ENCODE measurements at regions not wholly inside any gene's neighbourhood (a gene's known extent, or its start where the extent isn't known, plus 50 kb on each side); places are given as distances from the start of the nearest gene placed in this dataset.

DNA sequence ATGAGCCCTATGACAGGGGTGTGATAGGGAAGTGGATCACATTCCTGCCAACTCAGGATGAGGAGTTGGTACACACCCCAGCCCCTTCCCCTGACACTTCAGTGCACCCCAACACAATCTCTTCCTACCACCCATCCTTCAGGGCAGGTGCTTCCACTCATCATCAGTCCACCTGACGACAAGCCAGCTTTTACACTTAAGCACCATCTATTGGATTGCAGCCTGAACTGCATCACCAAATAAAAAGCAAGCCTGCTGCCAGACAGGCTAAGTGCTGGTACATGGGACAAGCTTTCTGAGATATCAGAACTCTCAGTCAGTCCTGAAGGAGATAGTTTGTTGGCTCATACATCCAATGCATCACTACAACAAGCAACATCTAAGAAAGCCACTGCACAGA lies 69.0 kb upstream of the TMEM200A start:
- H3K27ac ChIP-seq: no peak overlapping the region
- TF ChIP-seq ZFX (IDR thresholded peaks at IDR 0.05; ENCODE audit: borderline replicate concordance): no peak
- peak; percentile 13 for TF ChIP-seq CTCF (IDR thresholded peaks at IDR 0.05)

- TF ChIP-seq ZFX (IDR thresholded peaks at IDR 0.05; ENCODE audit: borderline replicate concordance) (no peak), CTCF (IDR thresholded peaks at IDR 0.05) (peak; percentile 77)
These were observed 71.0 kb upstream of the SAMD3 start for GRCh38 chr6:130293800-130294199.

DNA sequence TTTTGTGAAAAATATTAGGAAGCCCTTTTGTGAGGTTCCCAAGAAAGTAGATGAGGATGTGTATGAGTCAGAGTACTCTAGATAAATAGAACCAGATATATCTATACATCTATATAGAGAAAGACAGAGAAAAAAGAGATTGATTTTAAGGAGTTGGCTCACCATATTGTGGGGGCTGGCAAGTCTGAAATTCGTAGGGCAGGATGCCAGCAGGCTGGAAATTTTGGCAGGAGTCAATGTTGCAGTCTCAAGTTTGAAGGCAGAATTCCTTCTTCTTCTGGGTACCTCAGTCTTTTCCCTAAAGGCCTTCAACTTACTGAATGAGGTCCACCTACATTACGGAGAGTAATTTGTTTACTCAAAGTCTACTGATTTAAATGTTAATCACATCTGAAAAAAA lies 65.3 kb upstream of the SAMD3 start:
- TF ChIP-seq ZFX (IDR thresholded peaks at IDR 0.05; ENCODE audit: borderline replicate concordance): no peak
- H3K27ac ChIP-seq: no peak overlapping the region

More at GRCh38 chr6:130293800-130294199, 71.0 kb upstream of the SAMD3 start:
- no peak overlapping the region for H3K27ac ChIP-seq

DNA sequence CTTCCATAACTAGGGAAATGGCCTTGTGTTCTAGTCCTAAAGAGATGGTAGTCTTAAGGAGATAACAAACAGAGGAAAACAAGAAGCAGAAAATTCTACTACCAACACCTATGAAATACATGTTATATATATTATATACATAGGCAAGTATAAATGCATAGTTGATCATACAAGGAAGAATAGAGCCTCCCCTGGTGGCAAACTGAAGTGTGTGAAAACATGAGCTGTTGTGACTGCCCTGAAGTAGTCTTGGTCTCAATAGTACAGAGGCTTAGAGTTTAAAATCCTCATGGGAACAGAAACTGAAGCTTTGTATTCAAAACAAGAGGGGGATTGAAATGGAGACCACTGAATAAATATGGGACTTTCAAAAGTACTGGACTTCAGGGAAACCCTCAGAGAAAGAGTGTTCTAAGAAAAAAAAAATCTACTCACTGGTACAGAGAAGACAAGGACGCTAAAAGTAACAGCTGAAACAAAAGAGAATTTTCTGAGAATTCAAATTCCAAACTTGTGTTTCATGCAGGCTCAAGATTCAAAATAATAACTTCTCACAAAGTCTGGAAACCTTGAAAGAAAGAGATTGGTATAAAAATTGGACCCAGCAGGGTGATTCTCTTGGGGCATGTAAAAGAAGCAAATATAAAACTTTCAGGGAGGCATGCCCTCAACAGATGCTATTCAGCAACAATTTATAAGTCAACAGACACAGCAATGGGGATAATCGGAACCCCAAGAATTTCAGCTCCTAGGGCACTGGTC lies 59.7 kb upstream of the SAMD3 start:
- TF ChIP-seq CTCF (IDR thresholded peaks at IDR 0.05) (peak; percentile 60), ZFX (IDR thresholded peaks at IDR 0.05; ENCODE audit: borderline replicate concordance) (no peak)
- no peak overlapping the region for H3K27ac ChIP-seq

DNA sequence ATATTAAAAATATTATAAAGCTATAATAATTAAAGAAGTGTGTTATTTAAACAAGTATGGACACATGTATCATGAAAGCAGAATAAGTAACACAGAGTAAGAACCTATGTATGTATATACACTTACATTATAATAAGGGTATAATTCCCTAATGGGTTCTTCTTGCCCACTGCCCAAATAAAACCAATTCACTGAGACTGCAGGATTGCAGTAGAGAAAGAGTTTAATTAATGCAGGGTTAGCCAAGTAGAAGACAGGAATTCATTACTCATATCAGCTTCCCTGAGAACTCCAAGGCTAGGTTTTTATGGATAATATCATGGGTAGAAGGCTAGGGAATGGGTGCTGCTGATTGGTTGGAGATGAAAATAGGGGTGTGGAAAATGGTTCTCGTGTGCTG lies 53.8 kb upstream of the SAMD3 start:
- H3K27ac ChIP-seq: no peak overlapping the region
- TF ChIP-seq ZFX (IDR thresholded peaks at IDR 0.05; ENCODE audit: borderline replicate concordance) (no peak), CTCF (IDR thresholded peaks at IDR 0.05) (no peak)

- TF ChIP-seq CTCF (IDR thresholded peaks at IDR 0.05) (no peak), ZFX (IDR thresholded peaks at IDR 0.05; ENCODE audit: borderline replicate concordance) (no peak)
- H3K27ac ChIP-seq: no peak overlapping the region
These were observed 51.3 kb upstream of the SAMD3 start for GRCh38 chr6:130274007-130274406.

Data from 22Rv1 (cell line).